ENCODE measurements at regions not wholly inside any gene's neighbourhood (a gene's known extent, or its start where the extent isn't known, plus 50 kb on each side); places are given as distances from the start of the nearest gene placed in this dataset.

- H3K27ac ChIP-seq (ENCODE audit: low read length), result no peak overlapping the region
Measured at GRCh38 chr4:14582677-14583076, 419.6 kb upstream of the CPEB2 start.

GRCh38 chr4:14583331-14583730 is 418.9 kb upstream of the CPEB2 start:
- 0 out of 2 replicates have a peak overlapping the region, but pooled peaks have one; percentile 1 for H3K4me2 ChIP-seq (ENCODE audit: low read depth, low read length)
- H3K27ac ChIP-seq (ENCODE audit: low read length), result no peak overlapping the region

More at GRCh38 chr4:14582677-14583076, 419.6 kb upstream of the CPEB2 start:
- no peaks in the 10 kb centered on the region for H3K9me3 ChIP-seq (replicated peaks; ENCODE audit: insufficient read depth, low read length)
- no peak for DNase-seq
- no peaks in the 10 kb centered on the region for H3K79me2 ChIP-seq (ENCODE audit: low read length)
- H3F3A ChIP-seq (ENCODE audit: insufficient read depth, low read length), result no peaks in the 10 kb centered on the region
- no peaks in the 10 kb centered on the region for H4K20me1 ChIP-seq (ENCODE audit: insufficient read depth, low read length)
- no peaks in the 10 kb centered on the region for H3K36me3 ChIP-seq (replicated peaks; ENCODE audit: insufficient read depth, low read length)
- H3K9ac ChIP-seq (ENCODE audit: low read length), result no peak overlapping the region
- H3K9me2 ChIP-seq (replicated peaks; ENCODE audit: insufficient read depth, low read length), result no peaks in the 10 kb centered on the region
- no peak overlapping the region for H3K4me3 ChIP-seq (ENCODE audit: low read length)
- H3K4me1 ChIP-seq (ENCODE audit: low read length), result no peaks in the 10 kb centered on the region
- TF ChIP-seq EZH2phosphoT487 (IDR thresholded peaks at IDR 0.05; ENCODE audit: low read length), result no peak
- no peak for TF ChIP-seq CTCF (IDR thresholded peaks at IDR 0.05; ENCODE audit: low read length)
- no peak for TF ChIP-seq EZH2 (optimal IDR thresholded peaks at IDR 0.05; ENCODE audit: low read depth, low read length)
- no peak overlapping the region for H3K4me2 ChIP-seq (ENCODE audit: low read depth, low read length)
- no peak overlapping the region for H2AFZ ChIP-seq (ENCODE audit: low read length)
- no peaks in the 10 kb centered on the region for H3K27me3 ChIP-seq (replicated peaks; ENCODE audit: insufficient read depth, low read length)

GRCh38 chr4:14583752-14584151 is 418.5 kb upstream of the CPEB2 start:
- no peak for TF ChIP-seq CTCF (IDR thresholded peaks at IDR 0.05; ENCODE audit: low read length)
- no peak for TF ChIP-seq EZH2 (optimal IDR thresholded peaks at IDR 0.05; ENCODE audit: low read depth, low read length)
- no peak for TF ChIP-seq EZH2phosphoT487 (IDR thresholded peaks at IDR 0.05; ENCODE audit: low read length)
- Histone ChIP-seq H3K9me2 (replicated peaks; ENCODE audit: insufficient read depth, low read length) (no peaks in the 10 kb centered on the region), H3K27me3 (replicated peaks; ENCODE audit: insufficient read depth, low read length) (no peaks in the 10 kb centered on the region), H3K79me2 (ENCODE audit: low read length) (no peaks in the 10 kb centered on the region), H3K4me1 (ENCODE audit: low read length) (no peaks in the 10 kb centered on the region), H3K4me3 (ENCODE audit: low read length) (no peak overlapping the region), H3K27ac (ENCODE audit: low read length) (no peak overlapping the region), H4K20me1 (ENCODE audit: insufficient read depth, low read length) (no peaks in the 10 kb centered on the region), H3F3A (ENCODE audit: insufficient read depth, low read length) (no peaks in the 10 kb centered on the region), H3K36me3 (replicated peaks; ENCODE audit: insufficient read depth, low read length) (no peaks in the 10 kb centered on the region), H2AFZ (ENCODE audit: low read length) (no peak overlapping the region), H3K4me2 (ENCODE audit: low read depth, low read length) (0 out of 2 replicates have a peak overlapping the region, but pooled peaks have one; percentile 1), H3K9me3 (replicated peaks; ENCODE audit: insufficient read depth, low read length) (no peaks in the 10 kb centered on the region), H3K9ac (ENCODE audit: low read length) (no peak overlapping the region)
- peak; percentile 41 for DNase-seq

More at GRCh38 chr4:14583331-14583730, 418.9 kb upstream of the CPEB2 start:
- H3K27me3 ChIP-seq (replicated peaks; ENCODE audit: insufficient read depth, low read length), result no peaks in the 10 kb centered on the region
- H3K36me3 ChIP-seq (replicated peaks; ENCODE audit: insufficient read depth, low read length), result no peaks in the 10 kb centered on the region
- H3K9me2 ChIP-seq (replicated peaks; ENCODE audit: insufficient read depth, low read length), result no peaks in the 10 kb centered on the region
- H3K9ac ChIP-seq (ENCODE audit: low read length), result no peak overlapping the region
- no peak overlapping the region for H2AFZ ChIP-seq (ENCODE audit: low read length)
- no peak overlapping the region for H3K4me3 ChIP-seq (ENCODE audit: low read length)
- no peaks in the 10 kb centered on the region for H3K4me1 ChIP-seq (ENCODE audit: low read length)
- H3F3A ChIP-seq (ENCODE audit: insufficient read depth, low read length), result no peaks in the 10 kb centered on the region
- H4K20me1 ChIP-seq (ENCODE audit: insufficient read depth, low read length), result no peaks in the 10 kb centered on the region
- DNase-seq, result no peak
- H3K9me3 ChIP-seq (replicated peaks; ENCODE audit: insufficient read depth, low read length), result no peaks in the 10 kb centered on the region
- no peaks in the 10 kb centered on the region for H3K79me2 ChIP-seq (ENCODE audit: low read length)
- TF ChIP-seq EZH2 (optimal IDR thresholded peaks at IDR 0.05; ENCODE audit: low read depth, low read length), result no peak
- TF ChIP-seq EZH2phosphoT487 (IDR thresholded peaks at IDR 0.05; ENCODE audit: low read length), result no peak
- TF ChIP-seq CTCF (IDR thresholded peaks at IDR 0.05; ENCODE audit: low read length), result no peak

Data from MM.1S (cell line).